ENCODE measurements at regions not wholly inside any gene's neighbourhood (a gene's known extent, or its start where the extent isn't known, plus 50 kb on each side); places are given as distances from the start of the nearest gene placed in this dataset.

GRCh38 chr4:138062929-138063328 is 179.2 kb downstream of the SLC7A11 start:
- H3K36me3 ChIP-seq (ENCODE audit: insufficient read depth): no peaks in the 10 kb centered on the region
- no peaks in the 10 kb centered on the region for H3K4me1 ChIP-seq (ENCODE audit: insufficient read depth)
- WGBS: 90% methylated on average over 2 of the region's 2 CpGs
- H3K27ac ChIP-seq (ENCODE audit: low read depth): no peak overlapping the region
- no peak for DNase-seq (ENCODE audit: extremely low spot score)
- no peak overlapping the region for H3K4me3 ChIP-seq (ENCODE audit: low read depth, low read length)

- Histone ChIP-seq H3K36me3 (ENCODE audit: insufficient read depth) (no peaks in the 10 kb centered on the region), H3K4me1 (ENCODE audit: insufficient read depth) (no peaks in the 10 kb centered on the region), H3K27ac (ENCODE audit: low read depth) (no peak overlapping the region), H3K4me3 (ENCODE audit: low read depth, low read length) (no peak overlapping the region)
- 76% methylated on average over 2 of the region's 2 CpGs for WGBS
- no peak for DNase-seq (ENCODE audit: extremely low spot score)
These were observed 185.6 kb downstream of the SLC7A11 start for GRCh38 chr4:138056541-138056940.

GRCh38 chr4:138055890-138056289 is 186.3 kb downstream of the SLC7A11 start:
- Histone ChIP-seq H3K27ac (ENCODE audit: low read depth) (no peak overlapping the region), H3K36me3 (ENCODE audit: insufficient read depth) (no peaks in the 10 kb centered on the region), H3K4me3 (ENCODE audit: low read depth, low read length) (no peak overlapping the region), H3K4me1 (ENCODE audit: insufficient read depth) (no peaks in the 10 kb centered on the region)
- WGBS: 92% methylated on average over 2 of the region's 2 CpGs
- DNase-seq (ENCODE audit: extremely low spot score): no peak

DNA sequence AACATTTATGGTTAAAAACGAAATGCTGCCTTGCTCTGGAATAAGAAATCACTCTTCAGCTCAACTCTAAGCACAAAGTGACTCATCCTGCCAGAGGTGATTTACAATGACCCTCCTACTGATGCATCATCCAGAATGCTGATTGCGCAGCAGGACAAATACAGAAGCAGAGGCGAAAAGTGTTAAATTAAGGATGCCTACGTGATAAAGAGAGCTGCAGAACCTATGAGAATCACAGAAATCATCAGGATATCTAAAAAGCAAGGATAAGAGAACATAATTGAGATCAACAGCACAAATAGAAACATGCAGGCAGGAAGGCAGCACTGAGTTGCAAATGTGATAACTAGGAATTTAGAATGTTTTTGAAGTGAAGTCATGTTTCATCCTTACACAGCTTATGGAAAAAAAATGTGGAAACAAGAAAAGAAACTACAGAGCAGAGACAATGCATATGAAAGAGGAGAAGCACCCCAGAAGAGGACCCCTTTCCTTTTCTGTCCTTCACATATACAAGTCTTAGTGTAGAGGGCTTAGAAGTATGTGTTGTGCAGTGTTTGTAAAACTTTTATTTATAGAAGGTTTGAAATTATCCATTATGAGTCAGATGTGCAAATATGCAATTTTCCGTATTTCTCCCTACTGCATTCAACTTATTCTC is 188.4 kb downstream of the SLC7A11 start:
- H3K36me3 ChIP-seq (ENCODE audit: insufficient read depth): no peaks in the 10 kb centered on the region
- H3K27ac ChIP-seq (ENCODE audit: low read depth): no peak overlapping the region
- WGBS: 20% methylated on average over 5 of the region's 5 CpGs
- no peak for DNase-seq (ENCODE audit: extremely low spot score)
- no peak overlapping the region for H3K4me3 ChIP-seq (ENCODE audit: low read depth, low read length)
- H3K4me1 ChIP-seq (ENCODE audit: insufficient read depth): no peaks in the 10 kb centered on the region

- Histone ChIP-seq H3K36me3 (ENCODE audit: insufficient read depth) (no peaks in the 10 kb centered on the region), H3K27ac (ENCODE audit: low read depth) (no peak overlapping the region), H3K4me1 (ENCODE audit: insufficient read depth) (no peaks in the 10 kb centered on the region), H3K4me3 (ENCODE audit: low read depth, low read length) (no peak overlapping the region)
- no peak for DNase-seq (ENCODE audit: extremely low spot score)
- 81% methylated on average over 31 of the region's 31 CpGs for WGBS
These were observed 189.1 kb downstream of the SLC7A11 start for GRCh38 chr4:138052806-138053632.

GRCh38 chr4:138051157-138051556 is 191.0 kb downstream of the SLC7A11 start:
- Histone ChIP-seq H3K27ac (ENCODE audit: low read depth) (no peak overlapping the region), H3K4me3 (ENCODE audit: low read depth, low read length) (no peak overlapping the region), H3K36me3 (ENCODE audit: insufficient read depth) (no peaks in the 10 kb centered on the region), H3K4me1 (ENCODE audit: insufficient read depth) (no peaks in the 10 kb centered on the region)
- WGBS: 26% methylated on average over 3 of the region's 3 CpGs
- DNase-seq (ENCODE audit: extremely low spot score): no peak

DNA sequence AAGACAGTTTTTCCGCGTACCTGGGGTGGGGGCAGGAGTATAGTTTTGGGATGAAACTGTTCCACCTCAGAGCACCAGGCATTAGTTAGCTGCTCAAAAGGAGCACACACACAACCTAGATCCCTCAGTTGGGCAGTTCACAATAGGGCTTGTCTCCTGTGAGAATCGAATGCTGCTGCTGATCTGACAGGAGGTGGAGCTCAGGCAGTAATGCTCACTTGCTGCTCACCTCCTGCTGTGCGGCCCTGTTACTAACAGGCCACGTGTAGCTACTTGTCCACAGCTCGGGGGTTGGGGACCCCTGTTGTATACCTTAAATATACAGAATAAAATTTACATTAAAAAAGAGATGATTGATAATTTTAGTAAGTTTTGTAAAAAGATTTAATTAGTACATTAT is 191.5 kb downstream of the SLC7A11 start:
- 86% methylated on average over 6 of the region's 6 CpGs for WGBS
- no peak for DNase-seq (ENCODE audit: extremely low spot score)

GRCh38 chr4:138049355-138049754 is 192.8 kb downstream of the SLC7A11 start:
- no peak for DNase-seq (ENCODE audit: extremely low spot score)
- H3K36me3 ChIP-seq (ENCODE audit: insufficient read depth): no peaks in the 10 kb centered on the region
- WGBS: 67% methylated on average over 5 of the region's 5 CpGs
- no peak overlapping the region for H3K27ac ChIP-seq (ENCODE audit: low read depth)
- no peak overlapping the region for H3K4me3 ChIP-seq (ENCODE audit: low read depth, low read length)
- H3K4me1 ChIP-seq (ENCODE audit: insufficient read depth): no peaks in the 10 kb centered on the region

More for the DNA sequence above, 191.5 kb downstream of the SLC7A11 start:
- Histone ChIP-seq H3K4me1 (ENCODE audit: insufficient read depth) (no peaks in the 10 kb centered on the region), H3K27ac (ENCODE audit: low read depth) (no peak overlapping the region), H3K36me3 (ENCODE audit: insufficient read depth) (no peaks in the 10 kb centered on the region), H3K4me3 (ENCODE audit: low read depth, low read length) (no peak overlapping the region)

GRCh38 chr4:138047290-138047689 is 194.9 kb downstream of the SLC7A11 start:
- Histone ChIP-seq H3K4me1 (ENCODE audit: insufficient read depth) (no peaks in the 10 kb centered on the region), H3K36me3 (ENCODE audit: insufficient read depth) (no peaks in the 10 kb centered on the region), H3K4me3 (ENCODE audit: low read depth, low read length) (no peak overlapping the region), H3K27ac (ENCODE audit: low read depth) (no peak overlapping the region)
- WGBS: 67% methylated on average over 5 of the region's 5 CpGs
- no peak for DNase-seq (ENCODE audit: extremely low spot score)

- Histone ChIP-seq H3K4me1 (ENCODE audit: insufficient read depth) (no peaks in the 10 kb centered on the region), H3K27ac (ENCODE audit: low read depth) (no peak overlapping the region), H3K36me3 (ENCODE audit: insufficient read depth) (no peaks in the 10 kb centered on the region), H3K4me3 (ENCODE audit: low read depth, low read length) (no peak overlapping the region)
- 42% methylated on average over 3 of the region's 3 CpGs for WGBS
- DNase-seq (ENCODE audit: extremely low spot score): no peak
These were observed 197.1 kb downstream of the SLC7A11 start for GRCh38 chr4:138045036-138045435.

DNA sequence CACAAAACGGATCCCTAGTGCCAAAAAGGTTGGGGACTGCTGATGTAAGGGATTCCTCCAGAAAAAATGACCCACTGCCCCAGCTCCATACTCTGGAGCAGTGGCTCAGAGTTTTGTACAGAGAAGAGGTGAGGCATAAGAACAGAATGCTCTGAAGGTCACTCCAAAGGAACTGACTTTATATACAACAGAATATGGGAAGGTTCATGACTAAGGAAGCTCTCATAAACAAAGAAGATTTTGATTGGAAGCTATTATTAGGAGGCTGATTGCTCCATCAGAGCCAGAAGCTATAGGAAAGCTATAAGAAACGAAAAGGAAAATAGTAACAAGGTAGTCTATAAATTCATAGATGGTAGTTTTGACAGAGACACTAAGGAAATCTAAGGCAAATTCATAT is 203.1 kb downstream of the SLC7A11 start:
- Histone ChIP-seq H3K27ac (ENCODE audit: low read depth) (no peak overlapping the region), H3K36me3 (ENCODE audit: insufficient read depth) (no peaks in the 10 kb centered on the region), H3K4me1 (ENCODE audit: insufficient read depth) (no peaks in the 10 kb centered on the region), H3K4me3 (ENCODE audit: low read depth, low read length) (no peak overlapping the region)
- no peak for DNase-seq (ENCODE audit: extremely low spot score)
- 86% methylated on average over 2 of the region's 2 CpGs for WGBS

GRCh38 chr4:138037696-138038095 is 204.5 kb downstream of the SLC7A11 start:
- Histone ChIP-seq H3K4me1 (ENCODE audit: insufficient read depth) (no peaks in the 10 kb centered on the region), H3K4me3 (ENCODE audit: low read depth, low read length) (no peak overlapping the region), H3K36me3 (ENCODE audit: insufficient read depth) (no peaks in the 10 kb centered on the region), H3K27ac (ENCODE audit: low read depth) (no peak overlapping the region)
- 41% methylated on average over 3 of the region's 3 CpGs for WGBS
- no peak for DNase-seq (ENCODE audit: extremely low spot score)

- WGBS: 47% methylated on average over 1 of the region's 1 CpG
- H3K27ac ChIP-seq (ENCODE audit: low read depth): no peak overlapping the region
- no peak for DNase-seq (ENCODE audit: extremely low spot score)
- H3K4me1 ChIP-seq (ENCODE audit: insufficient read depth): no peaks in the 10 kb centered on the region
- H3K4me3 ChIP-seq (ENCODE audit: low read depth, low read length): no peak overlapping the region
- no peaks in the 10 kb centered on the region for H3K36me3 ChIP-seq (ENCODE audit: insufficient read depth)
These were observed 206.3 kb downstream of the SLC7A11 start for GRCh38 chr4:138035781-138036258.

- no peak overlapping the region for H3K27ac ChIP-seq (ENCODE audit: low read depth)
- H3K4me1 ChIP-seq (ENCODE audit: insufficient read depth): no peaks in the 10 kb centered on the region
- 70% methylated on average over 2 of the region's 2 CpGs for WGBS
- no peak overlapping the region for H3K4me3 ChIP-seq (ENCODE audit: low read depth, low read length)
- no peaks in the 10 kb centered on the region for H3K36me3 ChIP-seq (ENCODE audit: insufficient read depth)
- DNase-seq (ENCODE audit: extremely low spot score): no peak
These were observed 207.3 kb downstream of the SLC7A11 start for GRCh38 chr4:138034871-138035270.
